PC-9 (cell line): ENCODE measurements at regions not wholly inside any gene's neighbourhood (a gene's known extent, or its start where the extent isn't known, plus 50 kb on each side); places are given as distances from the start of the nearest gene placed in this dataset.

Experiments used
- BruUV-seq: library from RNA; stranded (reverse); fragments of 400-500 nt; replicated peaks from 2 replicates; lab custom pipeline; 2021; lab: Mats Ljungman, UMichigan
- CTCF ChIA-PET: fragments of 300-600 bp; sonication (Branson Sonifier 250); formaldehyde crosslinking; loops from one replicate; lab custom pipeline; 2022; ENCODE audit warnings: antibody characterized with exemption; lab: Charles Lee
- POLR2A ChIA-PET: fragments of 300-600 bp; sonication (Branson Sonifier 250); formaldehyde crosslinking; loops from one replicate; lab custom pipeline; 2022; ENCODE audit warnings: antibody characterized with exemption; ENCODE audit not compliant: unreplicated experiment; lab: Charles Lee
- DNase-seq, 2 experiments: peaks; one replicate each; pipeline versions ENCODE4 v3.0.0 to v3.0.0-alpha.2; 2015 to 2022; ENCODE audit warnings: mixed read lengths in 1 of 2
- H2AFZ ChIP-seq: fragments of 200-600 bp; sonication (generic); 2 replicates; pipeline ENCODE4 v1.8.1; 2017; ENCODE audit warnings: antibody characterized with exemption
- H3F3A ChIP-seq: fragments of 200-600 bp; sonication (generic); 2 replicates; pipeline ENCODE4 v1.8.1; 2017; ENCODE audit warnings: antibody characterized with exemption, mild to moderate bottlenecking, low read depth; ENCODE audit not compliant: insufficient read depth
- H3K27ac ChIP-seq: fragments of 200-600 bp; sonication (generic); 2 replicates; pipeline ENCODE4 v1.6.1; 2016; ENCODE audit warnings: mixed run types
- H3K27me3 ChIP-seq: fragments of 200-600 bp; sonication (generic); 2 replicates; pipeline ENCODE4 v1.6.1; 2016; ENCODE audit warnings: low read depth, mixed run types; ENCODE audit not compliant: insufficient read depth
- H3K36me3 ChIP-seq: fragments of 200-600 bp; sonication (generic); 2 replicates; pipeline ENCODE4 v1.6.1; 2016; ENCODE audit warnings: low read depth, mixed run types
- H3K4me1 ChIP-seq: fragments of 200-600 bp; sonication (generic); replicated peaks from 2 replicates; pipeline ENCODE4 v1.6.1; 2016; ENCODE audit warnings: mixed run types; ENCODE audit not compliant: insufficient read depth
- H3K4me2 ChIP-seq: fragments of 200-600 bp; sonication (generic); 2 replicates; pipeline ENCODE4 v1.6.1; 2017; ENCODE audit warnings: mixed run types
- H3K4me3 ChIP-seq: fragments of 200-600 bp; sonication (generic); 2 replicates; pipeline ENCODE4 v1.6.1; 2016; ENCODE audit warnings: mixed run types
- H3K79me2 ChIP-seq: fragments of 200-600 bp; sonication (generic); 2 replicates; pipeline ENCODE4 v1.6.1; 2017; ENCODE audit warnings: low read depth, mixed run types
- H3K9me2 ChIP-seq: fragments of 200-600 bp; sonication (generic); 2 replicates; pipeline ENCODE4 v1.8.1; 2017; ENCODE audit warnings: mild to moderate bottlenecking; ENCODE audit not compliant: insufficient read depth
- H3K9me3 ChIP-seq: fragments of 200-600 bp; sonication (generic); 2 replicates; pipeline ENCODE4 v1.8.1; 2016; ENCODE audit warnings: low read depth; ENCODE audit not compliant: insufficient read depth
- H4K20me1 ChIP-seq: fragments of 200-600 bp; sonication (generic); 2 replicates; pipeline ENCODE4 v1.8.1; 2017; ENCODE audit not compliant: insufficient read depth
- EZH2 ChIP-seq: fragments of 200-600 bp; sonication (generic); IDR thresholded peaks from 2 replicates; pipeline ENCODE4 v1.8.0; 2017; ENCODE audit warnings: antibody characterized with exemption, low read depth
- intact Hi-C: fragments of 100-400 bp; cut with micrococcal nuclease; formaldehyde crosslinking; loops from one replicate; pipeline ENCODE4 v1.10.0; 2022; ENCODE audit not compliant: unreplicated experiment
- TF ChIP-seq, protein P1 (sequence below): fragments of 200-600 bp; sonication (generic); conservative IDR thresholded peaks from 2 replicates; pipeline ENCODE4 v1.6.1; 2017; ENCODE audit warnings: mixed run types, antibody characterized with exemption, mild to moderate bottlenecking, moderate library complexity

GRCh38 chr4:129371065-129371464, 275.1 kb downstream of the C4orf33 start:
- Histone ChIP-seq H3K4me3 (no peak overlapping the region), H3K27ac (no peak overlapping the region), H3K79me2 (no peaks in the 10 kb centered on the region), H4K20me1 (no peaks in the 10 kb centered on the region), H3F3A (no peaks in the 10 kb centered on the region), H3K36me3 (no peaks in the 10 kb centered on the region), H3K4me2 (no peak overlapping the region), H3K9me3 (no peaks in the 10 kb centered on the region), H3K27me3 (no peaks in the 10 kb centered on the region), H3K9me2 (no peaks in the 10 kb centered on the region), H3K4me1 (no peaks in the 10 kb centered on the region), H2AFZ (no peak overlapping the region)
- ChIA-PET CTCF (no interaction called here), POLR2A (no interaction called here)
- BruUV-seq: no TSS peak
- DNase-seq: no peak
- TF ChIP-seq, protein P1, sequence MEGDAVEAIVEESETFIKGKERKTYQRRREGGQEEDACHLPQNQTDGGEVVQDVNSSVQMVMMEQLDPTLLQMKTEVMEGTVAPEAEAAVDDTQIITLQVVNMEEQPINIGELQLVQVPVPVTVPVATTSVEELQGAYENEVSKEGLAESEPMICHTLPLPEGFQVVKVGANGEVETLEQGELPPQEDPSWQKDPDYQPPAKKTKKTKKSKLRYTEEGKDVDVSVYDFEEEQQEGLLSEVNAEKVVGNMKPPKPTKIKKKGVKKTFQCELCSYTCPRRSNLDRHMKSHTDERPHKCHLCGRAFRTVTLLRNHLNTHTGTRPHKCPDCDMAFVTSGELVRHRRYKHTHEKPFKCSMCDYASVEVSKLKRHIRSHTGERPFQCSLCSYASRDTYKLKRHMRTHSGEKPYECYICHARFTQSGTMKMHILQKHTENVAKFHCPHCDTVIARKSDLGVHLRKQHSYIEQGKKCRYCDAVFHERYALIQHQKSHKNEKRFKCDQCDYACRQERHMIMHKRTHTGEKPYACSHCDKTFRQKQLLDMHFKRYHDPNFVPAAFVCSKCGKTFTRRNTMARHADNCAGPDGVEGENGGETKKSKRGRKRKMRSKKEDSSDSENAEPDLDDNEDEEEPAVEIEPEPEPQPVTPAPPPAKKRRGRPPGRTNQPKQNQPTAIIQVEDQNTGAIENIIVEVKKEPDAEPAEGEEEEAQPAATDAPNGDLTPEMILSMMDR: no peak
- no peak for TF ChIP-seq EZH2
- intact Hi-C loops: no loop called here

DNA sequence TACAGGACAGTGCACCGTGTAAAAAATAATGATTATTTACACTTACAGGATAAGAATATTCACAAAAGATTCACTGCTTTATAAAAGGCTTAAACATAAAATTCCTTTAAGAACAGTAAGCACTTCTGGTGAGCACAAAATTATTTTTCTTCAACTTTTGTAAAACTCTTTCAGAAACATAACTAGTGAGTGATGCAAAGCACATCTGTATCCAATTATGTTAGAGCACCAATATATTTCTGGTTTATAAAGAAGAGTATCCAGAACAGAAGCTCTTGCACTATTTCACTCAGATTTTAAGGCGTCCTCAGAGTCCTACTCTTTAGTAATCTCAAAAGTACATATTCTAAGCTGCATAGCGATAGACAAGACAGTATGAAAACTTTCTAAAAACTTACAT, 276.0 kb downstream of the C4orf33 start:
- Histone ChIP-seq H3K4me1 (no peaks in the 10 kb centered on the region), H3K9me3 (no peaks in the 10 kb centered on the region), H4K20me1 (no peaks in the 10 kb centered on the region), H3K27me3 (no peaks in the 10 kb centered on the region), H3K27ac (no peak overlapping the region), H3K4me3 (no peak overlapping the region), H3K9me2 (no peaks in the 10 kb centered on the region), H3K36me3 (no peaks in the 10 kb centered on the region), H3F3A (no peaks in the 10 kb centered on the region), H2AFZ (no peak overlapping the region), H3K4me2 (no peak overlapping the region), H3K79me2 (no peaks in the 10 kb centered on the region)
- CTCF ChIA-PET: no interaction called here
- no peak for DNase-seq
- BruUV-seq: no TSS peak
- no peak for TF ChIP-seq EZH2
- TF ChIP-seq, protein P1: no peak
- intact Hi-C loops: no loop called here
- POLR2A ChIA-PET: no interaction called here

- no peak overlapping the region for H3K4me2 ChIP-seq
- no peak overlapping the region for H2AFZ ChIP-seq
- H3K27me3 ChIP-seq: no peaks in the 10 kb centered on the region
- no peaks in the 10 kb centered on the region for H3F3A ChIP-seq
- no peak overlapping the region for H3K27ac ChIP-seq
- no peak overlapping the region for H3K4me3 ChIP-seq
- H3K9me3 ChIP-seq: no peaks in the 10 kb centered on the region
- intact Hi-C loops: no loop called here
- BruUV-seq: no TSS peak
- DNase-seq: no peak
- no peaks in the 10 kb centered on the region for H3K4me1 ChIP-seq
- no peaks in the 10 kb centered on the region for H3K36me3 ChIP-seq
- H3K79me2 ChIP-seq: no peaks in the 10 kb centered on the region
- TF ChIP-seq, protein P1: no peak
- TF ChIP-seq EZH2: no peak
- no peaks in the 10 kb centered on the region for H3K9me2 ChIP-seq
- CTCF ChIA-PET: no interaction called here
- H4K20me1 ChIP-seq: no peaks in the 10 kb centered on the region
- POLR2A ChIA-PET: interaction anchor here (0.6 kb wide), 1 partner anchor 1764 kb away, joined by 3 read pairs; no protein-coding TSS in a partner anchor
Measured at GRCh38 chr4:129377131-129377845, 281.3 kb downstream of the C4orf33 start.
